IPS-15b (cell line): ENCODE measurements at regions not wholly inside any gene's neighbourhood (a gene's known extent, or its start where the extent isn't known, plus 50 kb on each side); places are given as distances from the start of the nearest gene placed in this dataset.
A peak's percentile ranks its signal among the peaks of the same experiment; 100 is the strongest.

ENCODE experiments used
- H3K27me3 ChIP-seq: one replicate; pipeline ENCODE4 v1.6.1; 2013; ENCODE audit warnings: low read length; ENCODE audit not compliant: control insufficient read depth, insufficient read depth
- H3K36me3 ChIP-seq: one replicate; pipeline ENCODE4 v1.6.1; 2013; ENCODE audit warnings: low read length; ENCODE audit not compliant: control insufficient read depth, insufficient read depth
- H3K4me1 ChIP-seq: one replicate; pipeline ENCODE4 v1.6.1; 2013; ENCODE audit warnings: mild to moderate bottlenecking, low read length; ENCODE audit not compliant: control insufficient read depth, insufficient read depth
- H3K4me3 ChIP-seq: one replicate; pipeline ENCODE4 v1.5.1; 2013; ENCODE audit warnings: low read depth, low read length
- H3K9ac ChIP-seq: one replicate; pipeline ENCODE4 v1.6.1; 2013; ENCODE audit warnings: low read depth, mild to moderate bottlenecking, low read length
- H3K9me3 ChIP-seq: one replicate; pipeline ENCODE4 v1.6.1; 2013; ENCODE audit warnings: mild to moderate bottlenecking, low read length; ENCODE audit not compliant: control insufficient read depth, insufficient read depth

- peaks cover 45% of the 10 kb centered on the region for H3K27me3 ChIP-seq
- H3K9me3 ChIP-seq, result peaks cover 12% of the 10 kb centered on the region
- H3K36me3 ChIP-seq, result no peaks in the 10 kb centered on the region
- no peak overlapping the region for H3K9ac ChIP-seq
- H3K4me3 ChIP-seq, result no peak overlapping the region
- H3K4me1 ChIP-seq, result no peaks in the 10 kb centered on the region
Observed at GRCh38 chr2:120653046-120653445, 82.6 kb upstream of the GLI2 start.

- peak overlapping the region; percentile 39 for H3K4me3 ChIP-seq
- no peaks in the 10 kb centered on the region for H3K4me1 ChIP-seq
- no peaks in the 10 kb centered on the region for H3K36me3 ChIP-seq
- H3K9ac ChIP-seq, result no peak overlapping the region
- H3K27me3 ChIP-seq, result peaks cover 50% of the 10 kb centered on the region
- peaks cover 12% of the 10 kb centered on the region for H3K9me3 ChIP-seq
Observed at GRCh38 chr2:120653871-120654270, 81.8 kb upstream of the GLI2 start.

- Histone ChIP-seq H3K9me3 (peaks cover 12% of the 10 kb centered on the region), H3K9ac (no peak overlapping the region), H3K27me3 (peaks cover 57% of the 10 kb centered on the region), H3K4me3 (peak overlapping the region; percentile 39), H3K36me3 (no peaks in the 10 kb centered on the region), H3K4me1 (no peaks in the 10 kb centered on the region)
Observed at GRCh38 chr2:120654381-120655134, 81.1 kb upstream of the GLI2 start.

- Histone ChIP-seq H3K9ac (no peak overlapping the region), H3K27me3 (peaks cover 61% of the 10 kb centered on the region), H3K36me3 (no peaks in the 10 kb centered on the region), H3K4me3 (no peak overlapping the region), H3K9me3 (no peaks in the 10 kb centered on the region), H3K4me1 (no peaks in the 10 kb centered on the region)
Observed at GRCh38 chr2:120656273-120656950, 79.3 kb upstream of the GLI2 start.

GRCh38 chr2:120658042-120658769, 77.5 kb upstream of the GLI2 start:
- Histone ChIP-seq H3K4me1 (no peaks in the 10 kb centered on the region), H3K27me3 (peaks cover 55% of the 10 kb centered on the region), H3K9ac (no peak overlapping the region), H3K9me3 (no peaks in the 10 kb centered on the region), H3K36me3 (no peaks in the 10 kb centered on the region), H3K4me3 (no peak overlapping the region)

GRCh38 chr2:120658770-120659158, 76.9 kb upstream of the GLI2 start:
- Histone ChIP-seq H3K9me3 (no peaks in the 10 kb centered on the region), H3K36me3 (no peaks in the 10 kb centered on the region), H3K4me3 (no peak overlapping the region), H3K27me3 (peaks cover 50% of the 10 kb centered on the region), H3K4me1 (no peaks in the 10 kb centered on the region), H3K9ac (no peak overlapping the region)

- no peaks in the 10 kb centered on the region for H3K4me1 ChIP-seq
- H3K9ac ChIP-seq, result no peak overlapping the region
- H3K4me3 ChIP-seq, result no peak overlapping the region
- H3K36me3 ChIP-seq, result no peaks in the 10 kb centered on the region
- H3K27me3 ChIP-seq, result peaks cover 45% of the 10 kb centered on the region
- H3K9me3 ChIP-seq, result no peaks in the 10 kb centered on the region
Observed at GRCh38 chr2:120659275-120659977, 76.2 kb upstream of the GLI2 start.

- H3K9ac ChIP-seq, result no peak overlapping the region
- H3K36me3 ChIP-seq, result no peaks in the 10 kb centered on the region
- H3K4me1 ChIP-seq, result no peaks in the 10 kb centered on the region
- no peak overlapping the region for H3K4me3 ChIP-seq
- H3K27me3 ChIP-seq, result peaks cover 42% of the 10 kb centered on the region
- no peaks in the 10 kb centered on the region for H3K9me3 ChIP-seq
Observed at GRCh38 chr2:120660056-120660694, 75.5 kb upstream of the GLI2 start.

- no peaks in the 10 kb centered on the region for H3K4me1 ChIP-seq
- no peaks in the 10 kb centered on the region for H3K36me3 ChIP-seq
- H3K9ac ChIP-seq, result no peak overlapping the region
- H3K27me3 ChIP-seq, result peaks cover 35% of the 10 kb centered on the region
- peak overlapping the region; percentile 1 for H3K4me3 ChIP-seq
- no peaks in the 10 kb centered on the region for H3K9me3 ChIP-seq
Observed at GRCh38 chr2:120660771-120661459, 74.8 kb upstream of the GLI2 start.

- Histone ChIP-seq H3K4me3 (peak overlapping the region; percentile 1), H3K4me1 (no peaks in the 10 kb centered on the region), H3K9ac (no peak overlapping the region), H3K27me3 (peaks cover 30% of the 10 kb centered on the region), H3K36me3 (no peaks in the 10 kb centered on the region), H3K9me3 (peaks cover 4% of the 10 kb centered on the region)
Observed at GRCh38 chr2:120661551-120661950, 74.1 kb upstream of the GLI2 start.

GRCh38 chr2:120662046-120662445, 73.6 kb upstream of the GLI2 start:
- Histone ChIP-seq H3K9ac (no peak overlapping the region), H3K4me1 (no peaks in the 10 kb centered on the region), H3K4me3 (no peak overlapping the region), H3K36me3 (no peaks in the 10 kb centered on the region), H3K27me3 (peaks cover 28% of the 10 kb centered on the region), H3K9me3 (peaks cover 6% of the 10 kb centered on the region)
